Body of pancreas (tissue), 4 donors: ENCODE measurements at regions not wholly inside any gene's neighbourhood (a gene's known extent, or its start where the extent isn't known, plus 50 kb on each side); places are given as distances from the start of the nearest gene placed in this dataset.

ENCODE experiments used
- ATAC-seq: fragments of 150-250 bp; one replicate; pipeline ENCODE4 v1.9.1; 2016
- DNase-seq, 4 donors: peaks; one replicate each; pipeline ENCODE4 v3.0.0-alpha.2; 2019
- H3K27ac ChIP-seq, 4 donors: fragments of 200-600 bp; sonication (generic); 1 replicate in 3 of 4; 2 replicates in 1 of 4; pipeline versions ENCODE4 v1.5.1 to v1.6.1; 2016 to 2019; ENCODE audit warnings: mild to moderate bottlenecking in 1 of 4, mixed read lengths in 1 of 4, moderate library complexity in 1 of 4
- H3K27me3 ChIP-seq, 2 donors: fragments of 200-600 bp; sonication (generic); one replicate each; pipeline ENCODE4 v1.6.0; 2016; ENCODE audit warnings: mild to moderate bottlenecking in 1 of 2
- H3K36me3 ChIP-seq, 2 donors: fragments of 200-600 bp; sonication (generic); replicated peaks in 1 of 2; 2 replicates each; pipeline ENCODE4 v1.5.1; 2016; ENCODE audit warnings: low read depth in 2 of 2; ENCODE audit not compliant: insufficient read depth in 1 of 2
- H3K4me1 ChIP-seq: fragments of 200-600 bp; sonication (generic); one replicate; pipeline ENCODE4 v1.6.0; 2016
- H3K4me3 ChIP-seq, 2 donors: fragments of 200-600 bp; sonication (generic); 1 replicate in 1 of 2; 2 replicates in 1 of 2; pipeline ENCODE4 v1.5.1; 2016 to 2019
- H3K9me3 ChIP-seq, 3 donors: fragments of 200-600 bp; sonication (generic); 1 replicate in 2 of 3; 2 replicates in 1 of 3; pipeline ENCODE4 v1.5.1; 2016
- POLR2A ChIP-seq, 3 donors: fragments of 450-650 bp; IDR thresholded peaks; one replicate each; pipeline ENCODE4 v1.6.1; 2016; ENCODE audit warnings: antibody characterized with exemption in 3 of 3, mild to moderate bottlenecking in 2 of 3
- WGBS, 2 donors: methylation state at CpG; one replicate each; pipeline ENCODE4 v1.1.5; 2017; 5-methylcytosine and 5-hydroxymethylcytosine counted together
- intact Hi-C: fragments of 100-400 bp; cut with DNase I; formaldehyde crosslinking; loops from one replicate; pipeline ENCODE4 v1.15.1; 2023
- TF ChIP-seq, protein P1 (sequence below), 7 experiments: fragments of 450-650 bp in 4 of 7; fragments of 200-600 bp in 3 of 7; sonication (generic) in 3 of 7; IDR thresholded peaks; one replicate each; pipeline ENCODE4 v1.5.1; 2016 to 2019; ENCODE audit warnings: antibody characterized with exemption in 7 of 7

DNA sequence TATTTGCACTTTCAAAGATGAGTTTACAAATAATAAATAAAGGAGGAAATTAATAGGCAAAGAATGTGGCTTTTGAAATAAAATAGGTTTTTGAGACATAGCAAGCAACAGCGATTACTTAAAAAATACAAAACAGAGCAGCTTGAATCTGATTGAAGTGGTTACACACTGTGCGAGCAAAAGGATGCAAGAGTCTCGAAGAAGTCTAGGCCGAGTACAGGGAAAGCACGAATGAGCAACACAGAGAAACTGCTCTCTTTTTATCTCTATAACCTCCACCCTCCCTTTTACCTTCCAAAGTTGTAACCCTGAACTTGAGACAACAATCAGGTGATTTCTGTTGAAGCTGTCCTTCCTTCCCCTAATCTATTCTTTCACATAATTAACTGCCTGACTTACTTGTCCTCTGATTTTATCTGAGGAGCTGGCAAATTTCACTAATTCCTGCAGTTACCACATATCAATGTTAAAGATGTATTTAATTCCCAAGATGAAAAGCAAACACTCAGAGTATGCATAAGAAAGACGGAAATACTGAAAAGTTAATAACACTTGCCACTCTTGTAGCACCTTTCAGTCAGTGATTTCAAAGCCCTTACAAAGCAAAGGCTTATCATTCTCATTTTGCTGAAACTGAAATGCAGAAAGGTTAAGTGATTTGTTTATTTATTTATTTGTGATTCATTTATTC is 1030.1 kb downstream of the ADGRL2 start:
- DNase-seq (no peak), ATAC-seq (no peak)
- no peak overlapping the region for H3K27ac ChIP-seq
- 67 to 70% methylated on average over 6 of the region's 6 CpGs for WGBS, 2 donors
- TF ChIP-seq, protein P1, sequence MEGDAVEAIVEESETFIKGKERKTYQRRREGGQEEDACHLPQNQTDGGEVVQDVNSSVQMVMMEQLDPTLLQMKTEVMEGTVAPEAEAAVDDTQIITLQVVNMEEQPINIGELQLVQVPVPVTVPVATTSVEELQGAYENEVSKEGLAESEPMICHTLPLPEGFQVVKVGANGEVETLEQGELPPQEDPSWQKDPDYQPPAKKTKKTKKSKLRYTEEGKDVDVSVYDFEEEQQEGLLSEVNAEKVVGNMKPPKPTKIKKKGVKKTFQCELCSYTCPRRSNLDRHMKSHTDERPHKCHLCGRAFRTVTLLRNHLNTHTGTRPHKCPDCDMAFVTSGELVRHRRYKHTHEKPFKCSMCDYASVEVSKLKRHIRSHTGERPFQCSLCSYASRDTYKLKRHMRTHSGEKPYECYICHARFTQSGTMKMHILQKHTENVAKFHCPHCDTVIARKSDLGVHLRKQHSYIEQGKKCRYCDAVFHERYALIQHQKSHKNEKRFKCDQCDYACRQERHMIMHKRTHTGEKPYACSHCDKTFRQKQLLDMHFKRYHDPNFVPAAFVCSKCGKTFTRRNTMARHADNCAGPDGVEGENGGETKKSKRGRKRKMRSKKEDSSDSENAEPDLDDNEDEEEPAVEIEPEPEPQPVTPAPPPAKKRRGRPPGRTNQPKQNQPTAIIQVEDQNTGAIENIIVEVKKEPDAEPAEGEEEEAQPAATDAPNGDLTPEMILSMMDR (IDR thresholded peaks at IDR 0.05), result no peak
- no peak for TF ChIP-seq POLR2A (IDR thresholded peaks at IDR 0.05)
- intact Hi-C loops, result no loop called here
- H3K9me3 ChIP-seq, result no peaks in the 10 kb centered on the region
- no peaks in the 10 kb centered on the region for H3K4me1 ChIP-seq
- no peak overlapping the region for H3K4me3 ChIP-seq
- no peaks in the 10 kb centered on the region for H3K27me3 ChIP-seq
- no peaks in the 10 kb centered on the region for H3K36me3 ChIP-seq

DNA sequence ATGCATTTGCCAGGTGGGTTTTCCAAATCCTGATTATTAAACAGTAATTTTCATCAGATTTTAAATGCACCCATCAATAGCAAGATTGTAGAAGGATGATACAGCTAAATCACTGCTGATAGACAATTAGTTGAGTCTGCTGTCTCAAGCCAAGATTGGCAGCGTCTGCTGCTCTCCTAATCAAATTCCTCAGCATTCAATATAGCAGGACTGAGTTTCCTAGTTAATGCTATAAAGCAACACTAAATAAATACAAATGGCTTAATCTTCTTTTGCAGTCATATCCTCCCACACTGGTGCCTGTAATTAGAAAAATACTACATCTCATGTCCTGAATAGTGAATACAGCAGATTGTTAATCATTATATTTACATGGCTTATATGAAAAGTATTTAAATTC is 1028.8 kb downstream of the ADGRL2 start:
- TF ChIP-seq, protein P1 (IDR thresholded peaks at IDR 0.05), result no peak
- no peak for TF ChIP-seq POLR2A (IDR thresholded peaks at IDR 0.05)
- no peaks in the 10 kb centered on the region for H3K36me3 ChIP-seq
- no peak overlapping the region for H3K27ac ChIP-seq
- no peaks in the 10 kb centered on the region for H3K4me1 ChIP-seq
- ATAC-seq (no peak), DNase-seq (no peak)
- WGBS, 2 donors, result 87 to 94% methylated on average over 1 of the region's 1 CpG
- H3K9me3 ChIP-seq, result no peaks in the 10 kb centered on the region
- intact Hi-C loops, result no loop called here
- H3K27me3 ChIP-seq, result no peaks in the 10 kb centered on the region
- H3K4me3 ChIP-seq, result no peak overlapping the region

DNA sequence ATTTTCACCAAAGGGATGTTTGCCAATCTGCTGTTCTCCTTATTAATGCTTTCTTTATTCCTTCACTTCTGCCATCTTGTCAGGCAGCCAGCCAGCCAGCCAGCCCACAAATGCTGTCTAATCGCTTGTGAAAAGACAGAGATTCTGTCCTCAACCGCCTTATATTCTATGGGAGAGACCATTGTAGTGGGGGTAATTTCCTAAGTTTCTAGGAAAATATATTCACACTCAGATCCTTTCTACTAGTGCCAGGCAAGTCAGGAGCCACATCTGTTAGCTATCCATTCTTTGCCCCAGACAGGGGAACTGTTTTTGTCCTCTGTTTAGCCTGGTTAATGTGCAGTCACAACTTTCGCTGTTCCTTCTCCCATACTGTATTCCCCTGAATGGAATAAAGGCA is 1023.1 kb downstream of the ADGRL2 start:
- Histone ChIP-seq H3K27ac (no peak overlapping the region), H3K9me3 (no peaks in the 10 kb centered on the region), H3K4me3 (no peak overlapping the region), H3K27me3 (no peaks in the 10 kb centered on the region), H3K36me3 (no peaks in the 10 kb centered on the region), H3K4me1 (no peaks in the 10 kb centered on the region)
- DNase-seq (no peak), ATAC-seq (no peak)
- 63 to 87% methylated on average over 3 of the region's 3 CpGs for WGBS, 2 donors
- intact Hi-C loops, result no loop called here
- no peak for TF ChIP-seq POLR2A (IDR thresholded peaks at IDR 0.05)
- TF ChIP-seq, protein P1 (IDR thresholded peaks at IDR 0.05), result no peak

DNA sequence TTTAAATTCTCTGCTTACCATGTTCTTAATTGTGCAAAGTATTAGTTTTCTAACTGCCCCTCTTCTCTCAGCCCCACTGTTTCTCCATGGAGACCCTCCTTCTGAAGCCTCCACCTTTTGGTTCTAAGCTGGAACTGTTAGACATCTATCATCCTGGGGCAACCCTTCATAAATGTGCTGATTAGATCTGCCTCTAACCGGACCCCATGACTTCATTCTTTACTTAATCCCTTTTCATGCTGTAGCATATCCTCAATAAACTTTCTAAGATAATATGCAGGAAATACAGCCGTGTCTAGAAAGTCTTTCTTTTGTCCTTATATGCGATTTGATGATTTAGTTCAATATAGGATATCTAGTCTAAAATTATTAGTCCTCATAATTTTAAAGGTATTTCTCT is 1020.1 kb downstream of the ADGRL2 start:
- DNase-seq, result no peak
- Histone ChIP-seq H3K4me3 (no peak overlapping the region), H3K4me1 (no peaks in the 10 kb centered on the region), H3K27ac (no peak overlapping the region), H3K27me3 (no peaks in the 10 kb centered on the region), H3K9me3 (no peaks in the 10 kb centered on the region), H3K36me3 (no peaks in the 10 kb centered on the region)
- TF ChIP-seq, protein P1 (IDR thresholded peaks at IDR 0.05), result no peak
- TF ChIP-seq POLR2A (IDR thresholded peaks at IDR 0.05), result no peak
- intact Hi-C loops, result no loop called here
- 83 to 88% methylated on average over 3 of the region's 3 CpGs for WGBS, 2 donors
- no peak for ATAC-seq

DNA sequence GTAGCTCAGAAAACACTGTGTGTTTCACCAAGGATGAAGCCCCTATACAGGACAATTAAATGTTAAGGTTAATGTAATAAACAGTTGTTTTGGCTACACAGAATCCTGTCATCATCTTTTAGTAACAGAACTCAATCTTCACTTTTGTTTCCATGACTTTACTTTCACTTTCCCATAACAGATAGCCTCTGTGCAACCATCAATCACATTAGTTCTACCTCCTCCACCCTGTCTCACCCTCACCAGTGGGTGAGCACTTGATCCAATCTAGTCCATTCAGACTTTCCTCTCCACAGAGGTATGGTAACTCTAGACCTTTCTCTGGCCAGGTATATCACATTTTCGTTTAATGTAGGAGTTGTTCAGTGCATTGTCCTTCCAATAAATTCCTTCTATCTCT is 1018.5 kb downstream of the ADGRL2 start:
- Histone ChIP-seq H3K27ac (no peak overlapping the region), H3K4me1 (no peaks in the 10 kb centered on the region), H3K4me3 (no peak overlapping the region), H3K9me3 (no peaks in the 10 kb centered on the region), H3K27me3 (no peaks in the 10 kb centered on the region), H3K36me3 (no peaks in the 10 kb centered on the region)
- ATAC-seq (no peak), DNase-seq (no peak)
- TF ChIP-seq POLR2A (IDR thresholded peaks at IDR 0.05), result no peak
- TF ChIP-seq, protein P1 (IDR thresholded peaks at IDR 0.05), result no peak
- intact Hi-C loops, result no loop called here
- 24 to 52% methylated on average over 1 of the region's 1 CpG for WGBS, 2 donors
